ENCODE measurements at regions not wholly inside any gene's neighbourhood (a gene's known extent, or its start where the extent isn't known, plus 50 kb on each side); places are given as distances from the start of the nearest gene placed in this dataset.

- no peak for TF ChIP-seq CTCF (conservative IDR thresholded peaks at IDR 0.05; ENCODE audit: low read depth, low read length)
- no peak for TF ChIP-seq EZH2 (IDR thresholded peaks at IDR 0.05; ENCODE audit: borderline replicate concordance, low read depth, low read length, poor library complexity, severe bottlenecking)
Observed at GRCh38 chr2:34234823-34235222, 635.7 kb upstream of the FAM98A start.
